ENCODE measurements at regions not wholly inside any gene's neighbourhood (a gene's known extent, or its start where the extent isn't known, plus 50 kb on each side); places are given as distances from the start of the nearest gene placed in this dataset.

GRCh38 chr1:212532469-212533147 lies 76.0 kb upstream of the ATF3 start:
- Histone ChIP-seq H3K4me1 (ENCODE audit: control insufficient read depth in 1 of 2, low read depth in 2 of 2) (no peaks in the 10 kb centered on the region), H3K4me3 (no peak overlapping the region), H3K27me3 (replicated peaks; ENCODE audit: insufficient read depth) (no peaks in the 10 kb centered on the region), H3K36me3 (no peaks in the 10 kb centered on the region), H3K9me3 (peaks cover 8% of the 10 kb centered on the region), H3K27ac (no peak overlapping the region)
- DNase-seq (ENCODE audit: low spot score) (no peak), ATAC-seq (ENCODE audit: insufficient number of reproducible peaks, low FRiP score, low read depth) (no peak)
- TF ChIP-seq CTCF (IDR thresholded peaks at IDR 0.05): no peak

GRCh38 chr1:212533148-212533517 lies 75.4 kb upstream of the ATF3 start:
- no peak for ATAC-seq (ENCODE audit: insufficient number of reproducible peaks, low FRiP score, low read depth)
- Histone ChIP-seq H3K36me3 (no peaks in the 10 kb centered on the region), H3K27me3 (replicated peaks; ENCODE audit: insufficient read depth) (no peaks in the 10 kb centered on the region), H3K9me3 (peaks cover 8% of the 10 kb centered on the region), H3K4me1 (ENCODE audit: control insufficient read depth in 1 of 2, low read depth in 2 of 2) (no peaks in the 10 kb centered on the region), H3K27ac (no peak overlapping the region), H3K4me3 (no peak overlapping the region)
- no peak for TF ChIP-seq CTCF (IDR thresholded peaks at IDR 0.05)
- DNase-seq (ENCODE audit: low spot score): no peak

GRCh38 chr1:212536586-212536985 lies 72.0 kb upstream of the ATF3 start:
- no peak for ATAC-seq (ENCODE audit: insufficient number of reproducible peaks, low FRiP score, low read depth)
- TF ChIP-seq CTCF (IDR thresholded peaks at IDR 0.05): no peak

GRCh38 chr1:212537610-212538009 lies 71.0 kb upstream of the ATF3 start:
- Histone ChIP-seq H3K9me3 (peaks cover 8% of the 10 kb centered on the region), H3K4me3 (no peak overlapping the region), H3K4me1 (ENCODE audit: control insufficient read depth in 1 of 2, low read depth in 2 of 2) (no peaks in the 10 kb centered on the region), H3K36me3 (no peaks in the 10 kb centered on the region), H3K27me3 (replicated peaks; ENCODE audit: insufficient read depth) (no peaks in the 10 kb centered on the region), H3K27ac (no peak overlapping the region)
- ATAC-seq (ENCODE audit: insufficient number of reproducible peaks, low FRiP score, low read depth) (no peak), DNase-seq (ENCODE audit: low spot score) (no peak)
- no peak for TF ChIP-seq CTCF (IDR thresholded peaks at IDR 0.05)

More at GRCh38 chr1:212536586-212536985, 72.0 kb upstream of the ATF3 start:
- no peak overlapping the region for H3K27ac ChIP-seq
- no peaks in the 10 kb centered on the region for H3K4me1 ChIP-seq (ENCODE audit: control insufficient read depth in 1 of 2, low read depth in 2 of 2)
- no peaks in the 10 kb centered on the region for H3K27me3 ChIP-seq (replicated peaks; ENCODE audit: insufficient read depth)
- peaks cover 8% of the 10 kb centered on the region for H3K9me3 ChIP-seq
- no peaks in the 10 kb centered on the region for H3K36me3 ChIP-seq
- DNase-seq (ENCODE audit: low spot score): no peak
- H3K4me3 ChIP-seq: no peak overlapping the region

- Histone ChIP-seq H3K4me3 (no peak overlapping the region), H3K27ac (no peak overlapping the region), H3K9me3 (peaks cover 8% of the 10 kb centered on the region), H3K27me3 (replicated peaks; ENCODE audit: insufficient read depth) (no peaks in the 10 kb centered on the region), H3K36me3 (no peaks in the 10 kb centered on the region), H3K4me1 (ENCODE audit: control insufficient read depth in 1 of 2, low read depth in 2 of 2) (no peaks in the 10 kb centered on the region)
- no peak for DNase-seq (ENCODE audit: low spot score)
- no peak for ATAC-seq (ENCODE audit: insufficient number of reproducible peaks, low FRiP score, low read depth)
- TF ChIP-seq CTCF (IDR thresholded peaks at IDR 0.05): no peak
These were observed 68.7 kb upstream of the ATF3 start for GRCh38 chr1:212539737-212540430.
